Activated CD8-positive, alpha-beta memory T cell treated with anti-CD3 and anti-CD28 coated beads, Interleukin-2, amount 50 U/mL, for 24 hours (primary cell): ENCODE measurements at regions not wholly inside any gene's neighbourhood (a gene's known extent, or its start where the extent isn't known, plus 50 kb on each side); places are given as distances from the start of the nearest gene placed in this dataset.

Experiments
- DNase-seq: peaks from one replicate; pipeline ENCODE4 v3.0.0-alpha.2; 2020; ENCODE audit errors: extremely low read depth

- no peak for DNase-seq
These were observed 163.5 kb upstream of the LINGO1 start for GRCh38 chr15:77796046-77796729.

- no peak for DNase-seq
These were observed 162.7 kb upstream of the LINGO1 start for GRCh38 chr15:77795446-77795845.

GRCh38 chr15:77791941-77792340, 159.2 kb upstream of the LINGO1 start:
- no peak for DNase-seq

GRCh38 chr15:77790481-77790880, 157.8 kb upstream of the LINGO1 start:
- no peak for DNase-seq

- no peak for DNase-seq
These were observed 154.2 kb upstream of the LINGO1 start for GRCh38 chr15:77786956-77787355.

- no peak for DNase-seq
These were observed 153.6 kb upstream of the LINGO1 start for GRCh38 chr15:77786181-77786890.

- DNase-seq: no peak
These were observed 151.9 kb upstream of the LINGO1 start for GRCh38 chr15:77784361-77785292.

- no peak for DNase-seq
These were observed 150.9 kb upstream of the LINGO1 start for GRCh38 chr15:77783636-77784035.

GRCh38 chr15:77782691-77783090, 150.0 kb upstream of the LINGO1 start:
- DNase-seq: no peak

- no peak for DNase-seq
These were observed 149.2 kb upstream of the LINGO1 start for GRCh38 chr15:77781946-77782240.

GRCh38 chr15:77781151-77781945, 148.6 kb upstream of the LINGO1 start:
- DNase-seq: no peak

GRCh38 chr15:77778802-77779201, 146.1 kb upstream of the LINGO1 start:
- no peak for DNase-seq

- no peak for DNase-seq
These were observed 143.1 kb upstream of the LINGO1 start for GRCh38 chr15:77775837-77776236.

GRCh38 chr15:77775373-77775772, 142.7 kb upstream of the LINGO1 start:
- no peak for DNase-seq

GRCh38 chr15:77774350-77774749, 141.6 kb upstream of the LINGO1 start:
- DNase-seq: no peak

GRCh38 chr15:77773903-77774302, 141.2 kb upstream of the LINGO1 start:
- no peak for DNase-seq

- no peak for DNase-seq
These were observed 140.1 kb upstream of the LINGO1 start for GRCh38 chr15:77772641-77773402.

GRCh38 chr15:77771616-77772015, 138.9 kb upstream of the LINGO1 start:
- no peak for DNase-seq

GRCh38 chr15:77769700-77770099, 137.0 kb upstream of the LINGO1 start:
- no peak for DNase-seq

- DNase-seq: no peak
These were observed 135.9 kb upstream of the LINGO1 start for GRCh38 chr15:77768521-77769078.

GRCh38 chr15:77768107-77768506, 135.4 kb upstream of the LINGO1 start:
- no peak for DNase-seq
